GDM1 (cell line): ENCODE measurements at regions not wholly inside any gene's neighbourhood (a gene's known extent, or its start where the extent isn't known, plus 50 kb on each side); places are given as distances from the start of the nearest gene placed in this dataset.
A peak's percentile ranks its signal among the peaks of the same experiment; 100 is the strongest.

ENCODE experiments used
- DNase-seq: peaks from one replicate; lab custom pipeline; 2025; lab: John Stamatoyannopoulos, UW

DNA sequence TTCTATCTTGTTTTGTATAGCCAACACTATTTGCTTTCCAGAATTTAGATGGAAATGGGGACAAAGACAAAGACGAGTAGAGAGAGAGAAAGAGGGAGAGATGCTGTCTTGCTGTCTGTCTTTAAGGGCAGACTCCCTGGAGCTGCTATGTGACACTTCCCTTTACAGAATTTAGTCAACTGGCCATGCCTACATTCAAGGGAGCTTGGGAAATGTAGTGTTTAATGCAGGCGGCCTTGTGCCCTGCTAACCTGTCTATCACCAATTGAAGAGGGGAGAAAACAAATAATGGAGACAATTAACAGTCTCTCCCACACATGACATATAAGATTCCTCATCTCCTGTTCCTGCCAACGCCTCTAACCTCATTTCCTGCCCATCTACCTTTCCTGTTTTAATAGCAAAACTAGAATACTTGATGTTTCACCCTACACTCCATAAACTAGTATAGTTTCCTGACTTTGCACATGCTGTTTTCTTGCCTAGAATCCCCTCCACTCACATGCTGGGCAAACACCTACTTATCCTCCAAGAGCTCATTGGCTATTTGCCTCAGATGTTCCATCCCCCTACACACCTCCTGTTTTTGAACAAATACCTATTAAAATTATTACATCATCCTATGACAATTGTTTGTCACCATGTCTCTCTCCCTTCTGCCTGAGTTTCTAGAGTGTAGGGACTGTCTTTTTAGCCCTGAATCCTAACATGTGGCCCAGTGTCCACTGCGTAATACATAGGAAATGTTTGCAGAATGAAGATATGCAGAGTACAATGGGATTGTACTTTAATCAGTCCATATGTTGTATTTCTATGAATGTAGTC, 117.2 kb downstream of the SLC25A24 start:
- DNase-seq = peak; percentile 30

DNA sequence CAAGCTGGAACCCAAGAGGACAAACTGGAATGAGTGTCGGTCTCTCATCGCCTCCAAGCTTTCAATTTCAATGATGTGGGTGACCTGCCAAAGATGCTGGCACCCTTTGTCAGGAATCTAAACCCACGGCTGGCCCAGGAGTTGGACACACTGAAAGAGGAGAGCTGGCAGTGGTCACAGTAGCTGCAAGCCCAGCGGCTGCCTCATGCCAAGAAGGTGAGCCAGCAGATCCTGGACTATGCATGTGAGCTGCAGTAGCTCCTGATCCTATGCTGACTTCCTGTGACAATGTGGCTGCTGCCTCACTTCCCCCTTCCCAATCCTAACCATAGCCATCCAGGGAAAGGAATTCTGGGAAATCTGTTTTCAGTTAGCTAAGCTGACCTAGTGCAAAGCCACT, 117.0 kb upstream of the VAV3 start:
- no peak for DNase-seq

DNA sequence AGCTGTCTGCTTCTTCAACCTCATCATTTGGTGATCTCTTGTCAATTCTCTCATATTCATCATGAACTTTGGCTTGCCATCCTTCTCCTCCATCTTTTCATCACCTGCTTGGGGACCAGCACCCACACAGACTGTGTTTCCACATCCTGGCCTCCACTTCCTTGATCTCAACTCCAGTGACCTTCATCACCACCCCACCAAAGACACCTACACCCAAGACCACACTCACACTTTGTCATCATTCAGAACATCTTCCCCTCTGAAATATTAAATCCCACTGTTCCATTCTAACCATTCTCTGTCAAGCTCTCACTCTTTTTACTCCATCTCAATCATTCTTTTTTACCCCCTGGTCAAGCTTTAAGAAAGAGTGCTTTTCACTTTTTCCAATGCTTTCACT, 115.5 kb upstream of the VAV3 start:
- DNase-seq = no peak

DNA sequence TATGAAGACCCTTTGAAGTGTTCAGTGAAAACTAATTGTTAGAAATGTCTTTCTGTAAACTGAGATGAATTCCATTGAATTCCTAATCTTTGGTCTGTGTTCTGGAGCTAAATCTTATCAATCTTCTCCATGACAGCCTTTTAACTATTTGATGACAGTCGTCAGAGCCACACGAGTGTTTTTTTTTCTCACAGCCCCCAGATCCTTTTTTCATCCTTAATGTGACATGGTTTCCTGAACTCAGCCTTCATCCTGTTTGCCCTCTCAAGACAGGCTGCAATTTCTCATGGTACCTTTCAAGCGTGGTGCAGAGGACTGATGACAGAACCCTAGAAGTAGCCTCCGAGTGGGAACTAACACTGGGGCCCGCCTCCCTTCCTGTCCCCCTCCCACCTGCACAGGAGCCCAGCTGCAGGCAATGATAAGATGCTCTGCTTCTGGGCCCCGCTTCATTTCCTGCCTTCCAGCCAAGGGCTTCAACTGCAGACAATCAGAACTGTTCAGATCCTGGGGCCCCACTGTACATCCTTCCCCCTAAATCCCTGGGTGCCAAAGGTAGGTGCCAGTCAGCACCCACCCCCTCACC, 114.6 kb upstream of the VAV3 start:
- DNase-seq = peak; percentile 82

DNA sequence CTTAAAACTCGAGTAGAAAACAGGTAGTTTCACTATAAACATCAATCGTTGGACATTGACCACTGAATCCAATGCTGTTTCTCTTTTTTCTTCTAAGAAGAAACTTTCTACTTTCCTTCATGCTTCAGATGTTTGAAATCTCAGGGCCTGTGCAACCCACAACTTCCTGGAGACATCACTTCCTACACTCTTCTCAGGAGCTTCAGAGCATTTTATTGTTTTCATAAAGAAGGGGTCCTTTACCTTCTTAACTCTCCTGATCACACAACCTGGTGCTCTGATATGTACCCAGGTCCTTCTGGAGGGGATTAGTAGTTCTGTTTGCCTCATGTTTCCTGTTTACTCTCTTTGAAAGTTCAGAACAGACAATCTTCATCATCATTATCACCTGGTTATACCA, 113.0 kb upstream of the VAV3 start:
- no peak for DNase-seq

DNA sequence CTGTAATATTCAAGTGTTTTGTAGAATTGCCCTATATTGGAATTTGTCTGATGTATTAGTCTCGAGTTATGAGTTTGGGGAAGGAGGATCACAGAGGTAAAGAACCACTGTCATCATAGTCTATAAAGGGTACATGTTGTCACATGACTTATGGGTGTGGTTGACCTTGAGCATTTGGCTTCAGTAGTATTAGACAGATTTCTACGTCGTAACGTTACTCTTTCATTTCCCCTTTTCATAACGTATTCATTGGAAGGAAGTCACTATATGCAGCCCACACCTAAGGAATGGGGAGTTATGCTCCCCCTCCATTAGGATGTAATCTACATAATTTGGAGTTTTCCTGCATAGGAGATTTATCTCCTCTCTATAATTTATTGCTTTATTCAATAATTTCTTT, 110.1 kb upstream of the VAV3 start:
- no peak for DNase-seq

DNA sequence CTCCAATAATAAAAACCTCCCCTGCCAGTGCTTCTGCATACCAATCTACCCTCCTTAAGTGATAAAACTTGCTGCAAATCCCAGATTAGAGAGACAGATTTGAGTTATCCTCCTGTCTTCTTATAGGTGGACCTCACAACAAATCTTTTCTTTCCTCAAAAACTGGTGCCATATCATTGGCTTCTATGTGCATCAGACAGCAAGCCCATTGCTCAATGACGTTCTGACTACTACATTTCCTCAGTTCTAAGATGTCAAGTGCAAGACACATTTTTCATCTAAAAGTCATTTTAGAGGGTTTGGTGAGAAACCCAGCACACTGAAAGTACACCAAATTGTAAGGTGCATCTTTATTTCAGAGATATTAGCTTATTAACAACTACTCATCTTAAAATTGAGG, 107.8 kb upstream of the VAV3 start:
- no peak for DNase-seq

DNA sequence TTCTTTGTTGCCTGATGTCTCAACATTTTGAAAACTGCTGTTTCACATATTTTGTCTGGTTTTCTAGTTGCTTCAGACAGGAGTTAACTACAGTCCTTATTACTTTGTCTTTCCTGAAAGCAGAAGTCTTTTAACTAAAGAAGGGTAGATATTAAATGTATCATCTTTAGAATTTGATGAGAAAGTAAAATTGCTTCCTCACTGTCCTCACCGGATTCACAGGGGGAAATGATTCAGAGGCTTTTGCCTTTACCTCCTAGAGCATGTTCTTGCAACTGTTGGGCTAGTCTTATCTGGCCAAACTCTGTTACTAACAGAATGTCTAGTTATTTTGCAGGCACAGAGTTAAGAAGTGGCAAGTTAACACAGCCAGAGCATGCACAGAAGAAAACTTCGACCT, 107.2 kb upstream of the VAV3 start:
- DNase-seq = no peak

DNA sequence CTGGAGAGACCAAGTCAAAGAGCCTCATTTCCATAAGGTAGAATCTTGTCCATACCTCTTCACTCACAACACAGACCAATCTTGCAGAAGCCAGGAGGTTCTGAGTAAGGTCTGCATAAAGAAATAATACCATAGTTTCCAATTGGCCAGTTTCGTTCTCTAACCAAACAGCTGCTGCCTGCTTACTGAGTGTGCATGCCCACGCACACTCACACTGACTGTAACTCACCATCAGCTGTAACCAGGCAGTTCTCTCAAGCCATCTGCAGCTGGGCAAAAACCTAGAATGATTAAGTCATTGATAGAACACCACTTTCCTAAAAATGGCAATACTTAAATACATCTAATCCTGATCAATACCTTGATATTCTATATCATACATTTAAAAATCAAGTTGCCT, 106.6 kb upstream of the VAV3 start:
- DNase-seq = no peak

DNA sequence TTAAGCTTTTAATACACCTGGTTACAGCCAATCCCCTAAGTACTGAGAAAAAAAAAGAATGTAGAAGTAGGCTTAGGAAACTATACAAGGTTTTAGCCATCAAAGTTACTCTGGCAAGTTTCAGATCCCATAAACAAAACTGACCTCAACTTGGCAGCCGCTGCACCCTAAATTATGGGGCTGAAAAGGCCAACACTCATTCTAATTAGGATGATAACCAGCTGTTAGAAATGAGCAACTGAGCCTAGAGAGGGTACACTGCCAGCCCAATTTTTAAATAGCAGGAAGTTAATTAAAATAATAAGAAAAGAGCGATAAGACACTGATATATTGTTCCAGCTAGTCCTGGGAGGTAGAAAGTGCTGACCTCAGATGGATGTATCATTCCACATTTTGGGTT, 105.7 kb upstream of the VAV3 start:
- no peak for DNase-seq

DNA sequence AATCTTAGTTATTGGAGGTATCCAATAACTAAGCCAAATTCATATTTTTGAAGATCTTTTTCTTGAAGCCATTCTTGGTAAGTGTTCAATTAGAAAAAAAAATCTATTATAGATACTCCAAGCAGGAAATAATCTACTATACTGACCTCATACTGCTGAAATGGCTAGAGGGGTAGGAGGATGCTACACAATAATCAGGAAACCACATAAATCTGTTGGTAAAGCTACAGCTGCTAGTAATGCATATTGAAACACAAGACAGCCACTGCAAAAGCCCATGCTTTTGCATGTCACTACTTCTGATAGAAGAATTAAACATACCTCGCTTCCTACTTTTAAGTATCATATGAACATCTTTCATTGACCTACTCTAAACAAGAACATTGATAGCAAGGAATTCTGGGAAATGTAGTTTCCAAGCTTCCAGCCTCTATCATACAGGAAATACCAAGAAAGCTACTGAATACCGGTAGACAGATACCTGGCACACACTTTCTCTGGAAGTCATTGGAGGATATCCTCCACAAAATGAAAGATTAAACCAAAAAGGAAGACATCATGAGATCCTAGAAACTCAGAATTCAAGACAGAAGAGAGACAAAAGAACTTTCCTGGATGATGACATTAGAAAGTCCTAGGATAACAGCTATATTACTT, 103.0 kb upstream of the VAV3 start:
- DNase-seq = no peak

DNA sequence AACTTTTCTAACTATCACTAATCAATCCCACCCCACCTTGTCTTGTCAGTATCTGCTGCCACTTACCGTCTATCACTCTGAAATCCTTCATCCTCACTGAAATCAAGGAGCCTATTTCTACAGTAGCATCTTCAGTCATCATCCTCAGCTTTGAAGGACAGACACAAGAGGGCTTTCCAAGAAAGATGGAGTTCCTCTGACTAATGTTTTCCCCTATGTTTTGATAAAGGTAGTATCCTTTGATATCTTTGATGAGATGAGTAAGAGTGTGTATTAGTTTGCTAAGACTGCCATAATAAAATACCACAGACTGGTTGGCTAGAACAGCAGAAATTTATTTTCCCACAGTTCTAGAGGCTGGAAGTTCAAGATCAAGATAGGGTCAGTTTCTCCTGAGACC, 101.8 kb upstream of the VAV3 start:
- no peak for DNase-seq

DNA sequence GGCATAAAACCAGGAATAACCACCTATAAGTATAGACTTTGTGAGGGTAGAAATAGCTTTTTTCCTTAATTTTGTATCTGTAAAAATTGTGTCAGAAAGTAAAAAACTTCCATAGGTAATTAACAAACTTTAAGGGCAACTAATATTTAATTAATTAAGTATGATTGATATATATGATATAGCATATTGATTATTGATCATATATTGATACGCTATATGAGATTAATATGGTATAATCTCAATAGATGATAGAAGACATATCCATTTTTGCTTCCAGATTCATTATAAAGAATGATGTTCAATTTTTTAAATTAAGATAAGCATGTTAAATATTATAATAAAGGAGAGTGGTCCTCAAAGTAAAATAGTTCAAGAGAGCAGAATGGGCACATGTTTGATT, 99.3 kb upstream of the VAV3 start:
- no peak for DNase-seq

DNA sequence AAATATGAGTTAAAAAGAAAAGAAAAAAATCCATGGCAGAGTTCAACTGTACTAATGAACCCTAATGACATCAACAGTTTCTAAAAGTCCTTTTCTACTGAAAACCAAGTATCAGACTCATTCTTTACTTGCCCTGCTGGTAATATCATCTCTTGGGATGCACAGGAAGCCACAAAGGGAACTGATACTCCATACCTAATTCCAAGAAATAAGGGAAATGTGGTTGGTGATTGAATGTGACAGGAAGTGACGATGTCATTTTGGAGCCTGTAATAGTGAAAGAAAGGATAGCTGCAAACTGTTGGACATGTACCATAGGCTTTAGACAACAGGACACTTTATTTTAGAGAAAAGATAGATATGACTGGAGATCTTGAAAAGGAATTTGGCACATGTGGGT, 98.7 kb upstream of the VAV3 start:
- no peak for DNase-seq

DNA sequence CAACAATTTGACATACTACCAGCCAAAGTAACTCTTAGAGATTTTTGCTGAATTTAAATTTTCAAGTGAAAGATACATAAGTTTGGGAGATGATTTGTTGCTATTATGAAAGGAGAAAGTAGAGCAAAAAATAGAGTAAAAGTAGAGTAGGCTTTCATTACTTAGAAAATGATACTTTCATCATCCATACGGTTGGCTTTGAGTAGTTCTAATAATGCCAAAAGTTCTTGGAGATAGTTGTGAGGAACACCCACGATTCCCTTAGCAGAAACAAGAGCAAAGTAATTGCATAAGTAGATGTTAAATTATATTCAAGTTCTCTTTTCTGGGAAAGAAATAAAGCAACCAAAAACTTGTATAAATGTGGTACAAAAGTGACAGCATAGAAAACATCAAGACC, 95.0 kb upstream of the VAV3 start:
- DNase-seq = no peak

DNA sequence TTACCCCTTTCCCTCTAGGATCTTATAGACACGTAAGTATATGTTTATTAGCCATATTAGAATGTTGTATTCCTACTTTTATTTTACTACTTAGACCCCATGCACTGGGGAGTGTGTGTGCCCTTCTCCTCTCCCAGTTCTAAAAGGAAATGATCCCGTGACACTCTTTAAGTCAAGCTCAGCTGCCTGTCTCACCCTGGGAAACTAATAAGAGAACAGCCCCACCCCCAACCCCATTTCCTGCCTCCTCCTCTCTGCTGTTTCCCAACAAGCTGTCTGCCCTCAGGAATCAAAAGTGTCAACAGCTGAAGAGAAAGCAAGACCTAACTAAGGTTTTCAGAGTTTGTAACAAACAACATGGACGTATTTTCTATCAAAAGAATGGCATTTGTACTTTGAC, 92.6 kb upstream of the VAV3 start:
- DNase-seq = no peak

DNA sequence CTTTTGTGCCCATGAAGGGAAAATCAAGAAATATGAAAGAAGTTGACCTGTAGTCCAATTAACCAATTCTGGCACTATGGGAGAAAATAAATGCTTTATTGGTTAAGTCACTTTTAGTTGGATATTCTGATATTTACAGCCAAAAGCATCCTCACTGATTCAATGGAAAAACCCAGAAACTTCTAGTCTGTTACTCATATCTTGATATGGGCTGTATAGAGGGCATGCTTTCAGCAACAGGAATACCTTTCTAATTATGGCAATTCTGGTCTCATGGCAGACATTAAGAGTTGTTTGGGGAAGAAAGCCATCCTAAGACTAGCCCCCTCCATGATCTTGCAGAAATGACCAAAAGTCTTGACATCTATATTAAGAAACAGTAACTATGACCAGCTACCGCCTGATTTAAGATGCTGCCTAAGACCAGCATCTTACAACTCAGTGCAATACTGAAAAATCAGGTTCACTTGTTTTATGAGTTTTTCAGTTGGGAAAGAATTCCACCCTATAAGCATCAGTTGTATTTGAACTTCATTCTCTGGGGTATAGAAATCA, 91.5 kb upstream of the VAV3 start:
- DNase-seq = no peak

DNA sequence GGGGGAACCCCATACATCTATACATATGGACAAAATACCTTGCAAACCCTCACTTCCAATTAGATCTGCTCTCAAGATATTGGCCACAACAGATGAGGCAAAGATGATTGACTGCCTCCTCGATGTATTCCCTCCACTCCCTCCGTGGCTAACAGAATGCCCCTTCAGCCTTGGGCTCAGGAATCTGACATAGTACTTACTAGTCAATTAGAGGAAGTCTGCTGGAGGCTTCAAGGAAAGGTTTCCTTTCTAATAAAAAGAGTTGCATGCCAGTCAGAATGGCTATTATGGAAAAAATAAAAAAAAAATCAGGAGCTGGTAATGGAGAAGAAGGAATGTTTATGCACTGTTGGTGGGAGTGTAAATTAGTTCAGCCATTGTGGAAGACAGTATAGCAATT, 90.4 kb upstream of the VAV3 start:
- DNase-seq = no peak

DNA sequence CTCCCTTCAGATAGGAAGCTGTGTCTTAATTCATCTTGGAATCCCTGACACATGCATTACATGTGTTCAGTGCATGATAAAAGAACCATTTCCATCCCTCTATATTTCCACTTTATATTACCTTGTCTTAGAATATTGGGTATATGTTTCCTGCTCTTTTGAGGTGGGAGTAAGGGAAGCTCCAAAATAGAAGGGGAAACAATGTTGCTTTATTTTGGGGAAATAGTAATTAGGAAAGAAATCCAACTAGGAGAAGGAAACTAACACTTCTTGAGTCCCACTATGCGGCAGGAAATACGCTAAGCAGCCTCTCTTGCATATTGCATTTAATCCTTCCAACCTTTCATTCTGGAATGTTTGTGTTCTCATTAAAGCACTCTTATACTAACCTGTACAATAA, 89.4 kb upstream of the VAV3 start:
- DNase-seq = no peak

DNA sequence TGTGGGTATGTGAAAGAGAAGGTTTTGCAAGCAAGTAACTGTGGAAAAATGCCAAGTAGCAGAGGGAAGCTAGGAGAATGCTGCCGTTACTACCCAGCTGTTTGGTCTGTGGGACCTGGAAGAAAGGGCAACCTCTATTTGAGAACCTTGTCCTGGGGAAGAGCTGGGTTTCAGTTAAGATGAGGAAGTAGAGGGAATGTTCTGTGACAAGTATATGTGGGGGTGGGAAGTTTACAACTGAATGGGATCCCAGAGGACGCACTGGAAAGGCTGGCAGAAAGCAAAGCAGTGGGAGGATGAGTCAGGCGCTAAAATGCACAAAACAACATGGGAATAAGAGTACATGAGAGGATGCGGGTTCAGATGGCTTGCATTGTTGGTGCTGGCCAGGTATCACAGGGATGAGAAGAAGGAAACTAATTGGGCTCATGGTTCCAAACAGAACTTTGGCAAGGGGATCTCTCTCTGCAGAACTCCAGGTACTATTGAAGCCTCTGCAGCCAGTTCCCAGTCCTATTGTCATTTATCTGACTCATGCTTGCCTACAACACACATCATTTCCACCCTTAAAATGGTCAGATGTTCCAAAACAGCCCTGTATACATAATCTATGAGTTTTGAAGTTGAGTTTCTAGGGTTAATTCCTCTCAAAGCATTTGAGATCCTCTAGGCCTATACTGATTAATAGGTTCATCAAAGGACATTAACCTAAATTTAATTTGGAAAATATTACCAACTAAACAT, 88.5 kb upstream of the VAV3 start:
- DNase-seq = no peak

DNA sequence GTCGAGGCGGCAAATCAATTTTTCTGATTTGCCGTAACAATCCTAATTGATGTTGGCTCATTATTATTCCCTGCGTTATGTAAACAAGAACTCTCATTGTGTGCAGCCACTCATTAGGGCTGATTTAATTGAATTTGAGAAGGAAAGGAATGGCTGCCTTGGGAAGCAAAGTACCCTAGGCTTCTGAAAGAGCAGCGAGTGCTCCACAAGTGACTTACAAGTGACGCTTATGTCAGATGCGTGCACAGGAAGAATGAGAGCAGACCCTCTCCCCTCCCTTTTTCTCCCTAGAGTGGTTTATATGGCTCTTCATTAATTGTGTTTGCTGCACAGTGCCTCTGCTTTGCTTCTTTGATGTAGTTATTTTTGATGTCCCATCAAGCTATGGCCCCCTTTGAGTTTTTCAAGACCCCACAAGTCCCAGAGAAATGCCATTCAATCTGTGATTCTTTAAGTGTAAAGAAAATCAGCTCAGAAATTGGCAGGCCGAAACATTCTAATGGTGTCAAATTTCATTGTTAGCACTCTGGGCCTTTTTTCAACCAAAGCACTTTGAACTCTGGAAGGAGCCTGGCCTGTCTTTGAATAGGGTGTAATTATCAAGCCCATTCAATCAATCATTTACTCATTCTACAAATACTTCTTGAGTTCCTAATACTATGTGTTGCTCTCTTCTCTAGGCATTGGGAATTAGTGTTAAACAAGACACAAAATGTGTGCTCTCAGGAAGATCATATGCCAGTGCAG, 86.8 kb upstream of the VAV3 start:
- DNase-seq = no peak
